AG08396 (cell line): ENCODE measurements at regions not wholly inside any gene's neighbourhood (a gene's known extent, or its start where the extent isn't known, plus 50 kb on each side); places are given as distances from the start of the nearest gene placed in this dataset.
"Not testable (repeated sequence)": the region's sequence is repeated elsewhere in the genome, so short reads cannot be mapped to it uniquely, and the experiment has no call there.

Experiments
- DNase-seq: peaks from one replicate; pipeline ENCODE4 v3.0.0; 2012; ENCODE audit warnings: low spot score, mixed read lengths

DNA sequence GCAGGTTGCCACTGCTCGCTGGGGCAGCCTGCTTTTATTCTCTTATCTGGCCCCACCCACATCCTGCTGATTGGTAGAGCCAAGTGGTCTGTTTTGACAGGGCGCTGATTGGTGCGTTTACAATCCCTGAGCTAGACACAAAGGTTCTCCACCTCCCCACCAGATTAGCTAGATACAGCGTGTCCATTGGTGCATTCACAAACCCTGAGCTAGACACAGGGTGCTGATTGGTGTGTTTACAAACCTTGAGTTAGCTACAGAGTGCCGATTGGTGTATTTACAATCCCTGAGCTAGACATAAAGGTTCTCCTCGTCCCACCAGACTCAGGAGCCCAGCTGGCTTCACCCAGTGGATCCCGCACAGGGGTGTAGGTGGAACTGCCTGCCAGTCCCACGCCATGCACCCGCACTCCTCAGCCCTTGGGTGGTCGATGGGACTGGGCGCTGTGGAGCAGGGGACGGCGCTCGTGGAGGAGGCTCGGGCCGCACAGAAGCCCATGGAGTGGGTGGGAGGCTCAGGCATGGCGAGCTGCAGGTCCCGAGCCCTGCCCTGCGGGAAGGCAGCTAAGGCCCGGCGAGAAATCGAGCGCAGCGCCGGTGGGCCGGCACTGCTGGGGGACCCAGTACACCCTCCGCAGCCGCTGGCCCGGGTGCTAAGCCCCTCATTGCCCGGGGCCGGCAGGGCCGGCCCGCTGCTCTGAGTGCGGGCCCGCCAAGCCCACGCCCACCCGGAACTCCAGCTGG is 1526.2 kb downstream of the SI start:
- not testable (repeated sequence) for DNase-seq

DNA sequence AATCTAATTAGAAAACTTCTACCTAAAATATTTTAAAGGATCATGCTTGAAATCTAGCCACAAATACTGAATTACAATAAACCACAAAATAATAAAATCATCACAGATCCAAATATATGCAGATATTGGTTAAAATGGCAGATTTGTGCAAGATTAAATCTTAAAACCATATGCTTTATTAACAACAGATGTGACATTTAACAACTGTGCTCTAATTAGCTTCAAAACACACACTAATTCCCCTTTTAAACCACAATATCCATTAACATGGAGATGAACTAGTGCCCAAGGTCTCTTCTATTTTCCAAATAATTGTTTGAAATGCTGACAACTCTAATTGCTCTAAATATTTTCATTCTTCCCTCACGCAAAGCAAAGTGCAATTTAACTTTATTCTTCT is 1530.3 kb downstream of the SI start:
- DNase-seq: no peak

DNA sequence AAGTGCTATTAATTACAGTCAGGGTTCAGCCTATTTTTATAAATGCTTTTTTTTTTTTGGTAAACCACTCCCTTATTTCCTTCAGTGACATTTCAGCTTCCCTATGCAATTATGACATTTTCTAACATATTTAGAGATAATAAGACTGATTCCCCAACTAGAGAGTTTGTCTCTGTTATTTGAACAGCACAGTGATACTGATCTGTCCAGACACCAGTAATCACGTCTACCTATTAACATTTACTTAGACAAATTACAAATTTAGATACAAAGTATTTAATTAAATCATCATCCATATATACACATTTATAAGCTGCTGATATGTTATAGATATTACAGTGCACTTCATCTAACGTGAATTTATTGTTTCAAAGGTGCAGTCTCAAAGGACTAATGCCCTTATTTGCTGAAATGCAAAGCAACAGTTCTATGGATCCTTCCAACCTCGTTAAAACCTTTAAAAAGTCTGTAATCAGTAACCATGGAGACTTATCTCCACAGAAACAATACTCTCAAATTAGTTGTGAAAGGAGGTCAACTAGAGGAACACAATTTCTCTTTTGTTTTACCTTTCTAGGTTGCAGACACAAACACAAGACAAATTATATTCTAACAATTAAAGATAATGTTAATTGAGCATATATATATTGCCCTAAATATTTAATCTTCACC is 1531.1 kb downstream of the SI start:
- no peak for DNase-seq

DNA sequence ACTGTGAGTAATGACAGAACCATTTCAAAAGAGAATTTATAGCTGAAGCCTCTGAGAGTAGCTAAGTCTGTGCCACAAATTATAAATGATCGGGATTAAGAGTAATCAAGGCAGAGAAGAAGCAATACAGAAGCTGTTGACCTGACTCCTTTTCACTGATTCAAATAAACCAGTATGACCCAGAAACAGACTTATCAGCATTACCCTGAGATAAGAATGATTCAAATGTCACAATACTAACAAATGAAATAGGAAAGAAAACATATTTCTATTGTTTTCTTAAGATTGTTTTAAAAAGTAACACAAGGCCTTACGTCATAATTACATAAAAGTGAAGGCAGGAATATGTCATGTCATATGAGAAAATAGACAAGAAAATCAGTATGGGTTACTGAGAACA is 1534.6 kb downstream of the SI start:
- no peak for DNase-seq

DNA sequence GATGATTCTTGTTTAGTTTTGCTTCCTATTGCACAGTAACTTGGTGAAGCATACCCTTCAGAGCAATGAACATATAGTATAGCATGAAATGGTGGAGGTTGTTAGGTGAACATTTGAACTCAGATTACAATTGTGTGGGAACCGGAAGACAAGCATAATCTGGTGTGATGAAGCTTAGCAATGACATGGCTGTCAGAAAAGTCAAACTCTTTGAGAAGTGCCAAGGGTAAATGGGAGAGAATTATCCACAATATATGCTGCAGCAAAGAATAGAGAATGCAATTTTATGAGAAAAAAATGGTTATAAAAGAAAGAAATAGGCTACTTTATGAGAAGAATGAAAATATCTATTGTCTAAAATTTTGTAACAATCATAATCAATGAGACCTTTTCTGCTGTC is 1536.7 kb downstream of the SI start:
- DNase-seq: no peak

DNA sequence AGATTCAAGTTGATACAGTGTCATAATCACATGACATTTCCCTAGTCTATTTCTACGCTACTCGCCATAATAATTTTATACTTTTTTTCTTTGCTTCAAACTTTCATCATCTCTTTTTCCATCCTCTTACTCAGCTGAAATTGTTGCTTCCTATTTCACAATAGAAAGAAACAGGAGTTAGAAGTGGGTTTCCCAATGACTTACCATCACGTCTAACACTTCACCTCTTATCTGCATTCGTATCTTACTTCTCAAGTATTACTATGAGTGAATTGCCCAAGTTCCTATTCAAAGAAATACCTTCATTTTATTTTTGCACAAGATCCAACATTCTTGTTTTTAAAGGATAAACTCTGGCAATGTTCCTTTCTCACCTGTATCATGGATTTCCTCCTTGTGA is 1539.9 kb downstream of the SI start:
- DNase-seq: no peak

DNA sequence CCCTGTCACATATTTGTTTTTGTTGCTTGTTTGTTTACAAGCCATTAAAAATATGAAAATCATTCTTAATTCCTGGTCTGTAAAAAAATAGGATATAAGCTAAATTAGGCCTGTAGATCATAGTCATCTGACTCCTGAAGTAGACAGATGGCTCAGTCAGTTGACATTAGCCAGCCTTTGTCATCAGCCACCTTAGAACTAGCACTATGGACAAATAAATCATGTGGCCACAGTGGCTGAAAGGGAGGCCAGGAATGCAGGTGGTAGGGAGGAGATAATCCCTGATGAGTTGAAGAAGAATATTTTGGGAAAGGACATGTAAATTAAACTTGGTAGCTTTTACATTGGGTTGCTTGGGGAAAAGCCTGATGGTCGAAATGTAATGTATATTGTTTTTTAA is 1544.9 kb downstream of the SI start:
- no peak for DNase-seq

DNA sequence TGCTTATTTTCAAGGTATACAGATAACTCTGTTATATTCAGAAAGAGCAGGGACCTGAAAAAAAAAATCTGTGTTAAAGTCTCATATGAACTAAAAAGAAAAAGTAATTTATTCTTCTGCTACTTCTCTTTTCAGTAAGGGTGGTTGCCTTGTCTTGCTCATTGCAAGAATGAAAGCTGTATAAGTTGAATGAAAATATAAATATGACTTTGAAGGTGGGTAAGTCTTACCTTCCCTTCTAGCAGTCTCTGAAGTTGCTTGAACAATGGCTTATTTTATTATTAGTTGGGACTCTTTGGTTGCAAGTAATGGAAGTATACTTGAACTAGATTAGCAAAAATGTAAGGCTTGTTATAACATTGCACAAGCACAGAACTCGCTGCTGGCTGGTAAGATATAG is 1554.9 kb downstream of the SI start:
- DNase-seq: no peak

DNA sequence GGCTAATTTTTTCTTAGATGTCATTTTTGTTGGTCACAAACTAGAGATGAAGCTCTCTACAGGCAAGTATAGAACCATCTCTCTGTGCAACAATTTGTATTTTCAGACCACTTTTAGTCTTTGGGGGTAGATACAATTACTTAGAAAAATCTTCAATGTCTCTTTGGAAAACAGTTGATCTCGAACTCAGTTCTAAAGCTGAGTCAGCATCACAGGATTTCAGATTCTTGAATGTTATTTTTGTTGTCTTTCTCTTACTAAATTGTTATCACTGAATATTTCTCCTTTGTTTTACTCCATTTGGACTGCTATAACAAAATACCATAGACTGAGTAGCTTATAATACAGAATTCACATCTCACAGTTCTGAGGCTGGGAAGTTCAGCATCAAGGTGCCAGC is 1557.0 kb downstream of the SI start:
- DNase-seq: no peak

DNA sequence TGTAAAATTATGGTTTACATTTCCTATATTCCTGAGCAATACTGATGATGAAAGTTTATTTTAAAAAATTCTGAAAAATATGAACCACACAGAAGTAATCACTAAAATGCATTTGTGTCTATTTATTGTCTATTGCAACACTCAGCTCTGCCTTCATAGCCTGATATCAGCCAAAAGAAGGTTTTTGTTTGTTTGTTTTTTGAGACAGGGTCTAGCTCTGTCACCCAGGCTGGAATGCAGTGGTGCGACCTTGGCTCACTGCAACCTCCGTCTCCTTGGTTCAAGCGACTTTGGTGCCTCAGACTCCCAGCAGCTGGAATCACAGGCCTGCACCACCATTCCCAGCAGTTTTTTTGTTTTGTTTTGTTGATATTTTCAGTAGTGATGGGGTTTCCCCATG is 1560.2 kb downstream of the SI start:
- DNase-seq: no peak

DNA sequence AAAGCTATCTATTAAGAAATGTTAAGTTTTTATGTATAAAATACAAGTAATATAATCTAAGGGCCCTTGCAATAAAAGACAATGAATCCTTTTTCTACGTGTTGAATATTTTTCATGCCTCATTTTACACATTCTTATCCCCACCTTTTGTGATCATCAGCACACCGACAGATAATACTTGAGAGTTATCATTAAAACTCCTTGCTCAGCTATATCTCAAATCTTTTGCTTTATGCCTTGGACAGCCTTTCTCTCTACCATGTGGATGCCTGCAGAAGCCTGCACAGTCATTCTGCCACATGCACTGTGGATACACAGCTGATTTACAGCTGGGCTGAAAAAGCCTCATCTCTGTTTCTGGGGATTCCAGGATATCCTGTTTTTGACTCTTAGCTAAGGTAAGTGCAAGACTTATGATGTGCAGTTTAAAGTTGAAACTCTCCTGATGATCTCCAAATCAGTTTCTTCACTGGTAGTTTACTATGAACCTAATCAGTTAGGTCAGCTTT is 1565.1 kb downstream of the SI start:
- DNase-seq: no peak

DNA sequence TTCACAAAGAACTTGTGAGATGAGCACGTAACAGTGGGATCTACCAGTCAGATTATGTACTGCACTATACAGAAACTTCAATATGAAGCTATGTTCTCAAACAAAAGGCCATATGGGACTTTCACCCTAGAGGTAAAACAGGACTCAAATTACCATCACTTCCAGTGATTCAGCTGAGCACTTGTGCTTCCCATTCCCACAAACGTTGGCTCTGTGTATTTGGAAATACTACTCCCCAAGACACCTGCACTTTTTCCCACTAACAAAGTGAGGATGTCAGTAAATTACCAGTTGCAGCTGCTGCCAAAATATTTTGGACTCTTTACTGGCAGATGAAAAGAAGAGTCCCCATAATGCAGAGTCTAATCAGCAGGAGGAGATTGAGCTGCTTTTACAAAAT is 1570.1 kb downstream of the SI start:
- DNase-seq: no peak

DNA sequence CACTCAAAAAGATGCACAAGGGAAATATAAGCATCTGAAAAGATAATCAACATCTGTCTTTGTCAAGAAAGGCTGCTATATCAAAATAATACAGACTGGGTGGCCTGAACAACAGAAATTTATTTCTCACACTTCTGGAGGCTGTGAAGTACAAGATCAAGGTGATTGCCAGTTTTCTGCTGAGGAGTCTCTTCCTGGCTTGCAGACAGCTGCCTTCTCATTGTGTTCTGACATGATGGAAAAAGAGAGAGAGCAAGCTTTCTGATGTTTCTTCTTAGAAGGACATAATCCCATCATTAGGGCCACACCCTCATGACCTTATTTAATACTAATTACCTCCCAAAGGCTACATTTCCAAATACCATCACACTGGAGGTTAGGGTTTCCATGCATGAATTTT is 1573.3 kb downstream of the SI start:
- no peak for DNase-seq

DNA sequence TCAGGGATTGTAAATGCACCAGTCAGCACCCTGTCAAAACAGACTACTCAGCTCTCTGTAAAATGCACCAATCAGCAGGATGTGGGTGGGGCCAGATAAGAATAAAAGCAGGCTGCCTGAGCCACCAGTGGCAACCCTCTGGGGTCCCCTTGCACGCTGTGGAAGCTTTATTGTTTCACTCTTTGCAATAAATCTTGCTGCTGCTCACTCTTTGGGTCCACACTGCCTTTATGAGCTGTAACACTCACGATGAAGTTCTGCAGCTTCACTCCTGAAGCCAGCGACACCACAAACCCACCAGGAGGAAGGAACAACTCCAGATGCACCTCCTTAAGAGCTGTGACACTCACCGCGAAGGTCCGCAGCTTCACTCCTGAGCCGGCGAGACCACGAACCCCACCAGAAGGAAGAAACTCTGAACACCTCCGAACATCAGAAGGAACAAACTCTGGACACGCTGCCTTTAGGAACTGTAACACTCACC is 1578.5 kb downstream of the SI start:
- DNase-seq: not testable (repeated sequence)

DNA sequence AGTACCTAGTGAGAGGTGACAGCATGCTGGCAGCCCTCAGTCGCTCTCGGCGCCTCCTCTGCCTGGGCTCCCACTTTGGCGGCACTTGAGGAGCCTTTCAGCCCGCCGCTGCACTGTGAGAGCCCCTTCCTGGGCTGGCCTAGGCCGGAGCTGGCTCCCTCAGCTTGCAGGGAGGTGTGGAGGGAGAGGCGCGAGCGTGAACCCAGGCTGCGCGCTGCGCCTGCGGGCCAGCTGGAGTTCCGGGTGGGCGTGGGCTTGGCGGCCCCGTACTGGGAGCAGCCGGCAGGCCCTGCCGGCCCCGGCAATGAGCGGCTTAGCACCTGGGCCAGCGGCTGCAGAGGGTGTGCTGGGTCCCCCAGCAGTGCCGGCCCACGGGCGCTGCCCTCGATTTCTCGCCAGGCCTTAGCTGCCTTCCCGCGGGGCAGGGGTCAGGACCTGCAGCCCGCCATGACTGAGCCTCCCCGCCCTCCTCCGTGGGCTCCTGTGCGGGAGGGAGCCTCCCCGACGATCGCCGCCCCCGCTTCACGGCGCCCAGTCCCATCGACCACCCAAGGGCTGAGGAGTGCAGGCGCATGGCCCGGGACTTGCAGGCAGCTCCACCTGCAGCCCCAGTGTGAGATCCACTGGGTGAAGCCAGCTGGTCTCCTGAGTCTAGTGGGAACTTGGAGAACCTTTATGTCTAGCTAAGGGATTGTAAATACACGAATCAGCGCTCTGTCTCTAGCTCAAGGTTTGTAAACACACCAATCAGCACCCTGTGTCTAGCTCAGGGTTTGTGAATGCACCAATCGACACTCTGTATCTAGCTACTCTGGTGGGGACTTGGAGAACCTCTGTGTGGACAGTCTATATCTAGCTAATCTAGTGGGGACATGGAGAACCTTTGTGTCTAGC is 1579.2 kb downstream of the SI start:
- not testable (repeated sequence) for DNase-seq

DNA sequence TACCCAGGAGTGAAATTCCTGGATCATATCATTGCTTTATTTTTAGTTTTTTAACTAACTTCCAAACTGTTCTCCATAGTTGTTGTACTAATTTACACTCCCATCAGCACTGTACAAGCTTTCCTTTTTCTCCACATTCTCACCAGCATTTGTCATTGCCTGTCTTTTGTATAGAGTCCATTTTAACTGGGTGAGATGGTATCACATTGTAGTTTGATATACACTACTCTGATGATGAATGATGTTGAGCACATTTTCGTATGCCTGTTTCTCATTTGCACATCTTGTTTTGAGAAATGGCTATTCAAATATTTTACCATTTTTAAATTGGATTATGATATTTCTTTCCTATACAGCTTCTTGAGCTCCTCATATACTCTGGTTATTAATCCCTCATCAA is 1586.6 kb downstream of the SI start:
- no peak for DNase-seq

DNA sequence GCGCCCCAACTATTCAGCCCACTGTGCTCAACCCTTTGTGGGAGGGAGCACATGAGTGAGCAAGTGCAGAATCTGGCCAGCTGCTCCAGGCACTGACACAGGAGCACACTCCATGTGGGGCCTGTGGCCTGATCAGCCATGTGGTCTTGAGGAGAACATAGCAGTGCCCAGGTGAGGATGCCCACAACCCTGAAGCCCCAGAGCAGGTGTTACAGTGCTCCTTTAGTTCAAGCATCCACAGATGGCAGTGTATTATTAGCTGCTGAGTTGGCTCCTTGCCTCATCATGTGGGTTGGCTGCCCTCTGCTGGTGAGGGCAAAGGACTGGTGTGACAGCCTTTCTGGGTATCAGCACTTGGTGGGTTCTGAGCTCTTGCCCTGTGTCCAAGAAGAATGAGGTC is 1588.2 kb downstream of the SI start:
- peak; percentile 19 for DNase-seq

DNA sequence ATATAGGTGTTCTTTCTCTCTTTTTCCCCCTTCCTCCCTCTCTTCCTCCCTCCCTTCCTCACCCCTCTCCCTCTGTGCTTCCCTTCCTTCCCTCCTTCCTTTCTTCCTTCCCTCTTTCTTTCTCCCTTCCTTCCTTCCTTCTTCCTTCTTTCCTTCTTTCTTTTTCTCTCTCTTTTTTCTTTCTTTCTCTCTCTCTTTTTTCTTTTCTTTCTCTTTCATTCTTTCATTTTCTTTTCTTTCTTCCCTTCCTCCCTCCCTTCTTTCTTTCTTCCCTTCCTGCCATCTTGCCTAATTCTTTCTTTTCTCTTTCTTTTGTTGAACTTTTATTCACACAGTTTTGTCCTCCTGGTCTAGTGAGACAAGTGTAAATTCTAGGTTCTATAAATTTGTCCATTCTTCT is 1595.6 kb downstream of the SI start:
- no peak for DNase-seq

DNA sequence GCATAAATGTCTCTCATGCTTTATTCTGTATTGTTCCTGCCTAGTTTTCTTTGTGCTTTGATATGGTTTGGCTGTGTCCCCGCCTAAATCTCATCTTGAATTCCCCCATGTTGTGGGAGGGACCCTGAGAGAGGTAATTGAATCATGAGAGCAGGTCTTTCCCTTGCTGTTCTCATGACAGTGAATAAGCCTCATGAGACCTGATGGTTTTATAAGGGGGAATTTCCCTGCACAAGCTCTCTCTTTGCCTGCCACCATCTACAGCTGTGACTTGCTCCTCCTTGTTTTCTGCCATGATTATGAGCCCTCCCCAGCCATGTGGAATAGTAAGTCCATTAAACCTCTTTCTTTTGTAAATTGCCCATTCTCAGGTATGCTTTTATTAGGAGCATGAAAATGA is 1596.6 kb downstream of the SI start:
- no peak for DNase-seq

DNA sequence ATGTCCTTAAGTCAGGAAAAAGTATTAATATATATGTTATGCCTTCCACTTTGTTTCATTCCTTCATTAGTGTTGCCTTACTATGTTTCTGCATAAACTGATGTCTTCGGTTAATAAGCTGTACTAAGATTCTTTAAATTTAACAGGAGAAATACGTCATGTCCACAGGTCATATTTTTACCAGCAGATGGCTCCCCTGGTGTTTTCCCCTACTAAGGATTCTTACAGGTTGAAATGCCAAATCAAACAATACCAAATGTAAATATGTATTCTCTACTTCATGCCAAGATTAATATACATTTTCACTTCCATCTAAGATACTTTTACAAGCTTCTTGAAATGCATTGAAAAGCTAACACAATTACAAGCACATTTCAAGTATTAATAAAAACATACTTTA is 1602.1 kb downstream of the SI start:
- no peak for DNase-seq

DNA sequence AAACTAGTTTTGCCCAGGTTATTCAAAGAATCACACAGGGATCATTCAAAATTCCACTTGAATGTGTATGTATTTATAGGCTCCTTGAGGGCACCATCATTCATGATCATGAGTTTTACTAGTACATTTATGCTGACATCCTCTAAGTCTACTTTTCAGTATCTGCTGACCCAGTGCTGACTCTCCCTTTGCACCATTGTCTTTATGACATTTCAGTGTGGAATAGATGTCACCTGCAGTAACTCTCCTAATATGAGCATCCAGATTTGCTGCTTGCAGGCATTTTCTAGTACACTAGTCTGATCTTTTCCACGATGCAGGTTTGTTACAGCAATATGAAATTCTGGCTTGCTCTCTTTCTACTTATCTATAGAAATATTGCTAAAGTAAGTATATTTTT is 1603.5 kb downstream of the SI start:
- no peak for DNase-seq

DNA sequence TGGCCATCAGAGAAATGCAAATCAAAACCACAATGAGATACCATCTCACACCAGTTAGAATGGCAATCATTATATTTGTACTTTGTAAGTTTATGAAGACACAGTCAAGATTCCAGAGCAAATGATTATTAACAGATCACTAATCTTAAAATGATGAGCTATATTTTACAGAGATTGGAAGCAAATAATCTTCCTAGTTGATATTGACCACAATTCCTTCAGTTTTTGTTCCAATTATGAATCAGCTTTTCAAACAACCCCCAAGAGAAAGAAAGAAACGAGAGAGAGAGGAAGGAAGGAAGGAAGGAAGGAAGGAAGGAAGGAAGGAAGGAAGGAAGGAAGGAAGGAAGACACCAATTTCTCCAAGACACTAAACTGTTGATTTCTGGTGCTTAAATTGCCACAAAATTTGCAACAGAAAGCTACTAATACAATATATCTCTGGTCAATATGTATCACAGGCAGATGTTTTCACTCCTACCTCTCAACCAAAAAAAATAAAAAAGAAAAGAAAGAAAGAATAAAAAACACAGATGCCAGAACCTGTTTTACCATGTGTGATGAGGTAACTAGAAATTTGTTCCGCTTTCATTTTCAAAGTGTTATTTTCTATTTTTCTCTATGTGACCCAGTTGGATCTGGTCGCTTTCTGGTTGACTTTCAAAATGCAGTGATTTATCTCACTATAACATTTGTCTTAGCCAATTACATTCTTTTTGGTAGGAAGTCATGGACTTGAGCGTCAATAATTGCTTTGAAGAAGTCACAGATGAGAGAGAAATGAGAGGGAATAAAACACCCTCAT is 1609.6 kb downstream of the SI start:
- no peak for DNase-seq
